ENCODE measurements at regions not wholly inside any gene's neighbourhood (a gene's known extent, or its start where the extent isn't known, plus 50 kb on each side); places are given as distances from the start of the nearest gene placed in this dataset.

DNA sequence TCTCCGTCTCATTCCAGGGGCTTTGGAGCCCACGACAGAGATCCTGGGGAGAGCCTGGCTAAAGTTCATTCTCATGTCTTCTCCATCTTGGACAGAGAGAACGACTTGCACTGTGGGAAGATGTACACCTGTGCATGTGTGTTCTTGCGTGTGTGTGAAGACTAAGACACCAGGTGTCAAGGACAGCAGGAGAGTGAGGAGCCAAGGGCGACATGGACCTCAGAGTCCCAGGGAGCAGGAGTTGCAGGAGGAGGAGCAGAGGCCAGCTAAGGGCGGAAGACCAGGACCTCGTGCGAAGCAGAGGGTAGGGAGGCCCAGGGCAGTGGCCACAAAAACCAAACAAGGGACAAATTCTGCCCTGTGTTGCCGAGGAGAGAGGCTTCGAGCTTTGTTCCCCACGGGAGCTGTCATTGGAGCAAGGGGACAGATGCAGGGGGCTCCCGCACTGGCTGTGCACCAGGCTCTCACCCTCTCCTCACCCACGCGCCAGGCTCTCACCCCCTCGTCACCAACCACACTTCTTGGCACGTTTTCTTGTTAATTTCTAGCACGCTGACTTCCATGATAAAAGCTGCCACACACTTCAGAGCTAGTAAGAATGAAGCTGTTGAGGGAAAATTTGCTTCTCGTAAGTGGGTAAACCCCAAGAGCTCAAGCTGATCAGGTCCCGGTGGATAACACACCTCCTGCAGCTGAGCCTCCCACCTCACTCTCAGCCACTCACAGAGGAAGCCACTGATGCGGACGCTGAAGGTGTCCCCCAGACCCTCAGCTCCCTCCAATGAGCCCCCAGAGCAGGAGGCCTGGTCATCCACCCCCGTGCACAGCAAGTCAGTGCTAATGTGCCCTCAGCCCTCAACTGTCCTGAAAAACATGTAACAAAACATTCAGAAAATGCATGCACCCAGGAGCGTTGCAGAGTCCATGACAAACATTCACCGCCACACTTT, 62.6 kb downstream of the DLL1 start:
- in situ Hi-C loops (cut with HindIII; ENCODE audit: low sequenced_read_pairs) = no loop called here
- no peak overlapping the region for H3K4me3 ChIP-seq (ENCODE audit: low read depth, low read length)
- no peak for DNase-seq (ENCODE audit: low read depth)
- TF ChIP-seq, protein P1, sequence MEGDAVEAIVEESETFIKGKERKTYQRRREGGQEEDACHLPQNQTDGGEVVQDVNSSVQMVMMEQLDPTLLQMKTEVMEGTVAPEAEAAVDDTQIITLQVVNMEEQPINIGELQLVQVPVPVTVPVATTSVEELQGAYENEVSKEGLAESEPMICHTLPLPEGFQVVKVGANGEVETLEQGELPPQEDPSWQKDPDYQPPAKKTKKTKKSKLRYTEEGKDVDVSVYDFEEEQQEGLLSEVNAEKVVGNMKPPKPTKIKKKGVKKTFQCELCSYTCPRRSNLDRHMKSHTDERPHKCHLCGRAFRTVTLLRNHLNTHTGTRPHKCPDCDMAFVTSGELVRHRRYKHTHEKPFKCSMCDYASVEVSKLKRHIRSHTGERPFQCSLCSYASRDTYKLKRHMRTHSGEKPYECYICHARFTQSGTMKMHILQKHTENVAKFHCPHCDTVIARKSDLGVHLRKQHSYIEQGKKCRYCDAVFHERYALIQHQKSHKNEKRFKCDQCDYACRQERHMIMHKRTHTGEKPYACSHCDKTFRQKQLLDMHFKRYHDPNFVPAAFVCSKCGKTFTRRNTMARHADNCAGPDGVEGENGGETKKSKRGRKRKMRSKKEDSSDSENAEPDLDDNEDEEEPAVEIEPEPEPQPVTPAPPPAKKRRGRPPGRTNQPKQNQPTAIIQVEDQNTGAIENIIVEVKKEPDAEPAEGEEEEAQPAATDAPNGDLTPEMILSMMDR (IDR thresholded peaks at IDR 0.05; ENCODE audit: low read depth, low read length, missing control alignments) = no peak

DNA sequence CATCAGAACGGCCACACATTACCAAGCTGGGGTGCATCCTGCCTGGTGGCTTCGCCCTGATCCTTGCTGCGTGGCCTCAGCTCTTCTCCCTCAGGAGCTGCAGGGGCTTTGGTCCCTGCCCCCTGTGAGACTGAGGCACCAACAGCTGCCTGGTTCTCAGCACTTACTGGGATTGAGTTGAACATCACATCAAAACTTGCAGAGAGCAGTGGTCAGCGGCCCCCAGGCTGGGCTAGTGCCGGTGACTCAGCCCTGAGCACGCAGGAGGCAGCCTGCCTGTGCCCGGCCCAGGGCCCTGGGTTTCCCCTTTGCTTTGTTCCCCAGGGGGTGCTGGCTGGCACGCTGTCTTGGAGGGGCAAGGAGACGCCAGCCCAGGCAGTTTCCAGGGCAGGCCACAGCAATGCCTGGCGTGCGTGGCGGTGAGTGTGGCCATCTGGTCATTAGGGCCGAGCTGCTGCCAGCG, 63.3 kb downstream of the DLL1 start:
- TF ChIP-seq, protein P1 (IDR thresholded peaks at IDR 0.05; ENCODE audit: low read depth, low read length, missing control alignments) = no peak
- in situ Hi-C loops (cut with HindIII; ENCODE audit: low sequenced_read_pairs) = no loop called here
- no peak overlapping the region for H3K4me3 ChIP-seq (ENCODE audit: low read depth, low read length)
- DNase-seq (ENCODE audit: low read depth) = no peak

DNA sequence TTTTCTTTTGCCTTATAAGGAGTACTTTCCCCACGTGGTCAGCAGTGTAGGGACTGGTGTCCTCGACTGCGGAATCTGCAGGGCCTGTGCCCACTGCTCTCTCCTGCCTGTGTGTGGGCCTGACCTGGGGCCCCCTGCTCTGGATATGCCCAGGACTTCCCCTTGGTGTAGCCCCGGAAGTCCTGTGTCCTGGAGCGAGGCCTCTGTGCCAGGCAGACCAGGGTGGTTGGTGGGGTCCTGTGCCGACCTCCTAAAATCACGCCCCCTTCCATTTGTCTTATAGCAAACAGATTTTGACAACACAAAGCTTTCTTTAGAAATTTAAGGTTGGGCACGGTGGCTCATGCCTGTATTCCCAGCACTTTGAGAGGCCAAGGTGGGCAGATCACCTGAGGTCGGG, 64.2 kb downstream of the DLL1 start:
- no peak for DNase-seq (ENCODE audit: low read depth)
- no peak overlapping the region for H3K4me3 ChIP-seq (ENCODE audit: low read depth, low read length)
- in situ Hi-C loops (cut with HindIII; ENCODE audit: low sequenced_read_pairs) = no loop called here
- TF ChIP-seq, protein P1 (IDR thresholded peaks at IDR 0.05; ENCODE audit: low read depth, low read length, missing control alignments) = no peak

DNA sequence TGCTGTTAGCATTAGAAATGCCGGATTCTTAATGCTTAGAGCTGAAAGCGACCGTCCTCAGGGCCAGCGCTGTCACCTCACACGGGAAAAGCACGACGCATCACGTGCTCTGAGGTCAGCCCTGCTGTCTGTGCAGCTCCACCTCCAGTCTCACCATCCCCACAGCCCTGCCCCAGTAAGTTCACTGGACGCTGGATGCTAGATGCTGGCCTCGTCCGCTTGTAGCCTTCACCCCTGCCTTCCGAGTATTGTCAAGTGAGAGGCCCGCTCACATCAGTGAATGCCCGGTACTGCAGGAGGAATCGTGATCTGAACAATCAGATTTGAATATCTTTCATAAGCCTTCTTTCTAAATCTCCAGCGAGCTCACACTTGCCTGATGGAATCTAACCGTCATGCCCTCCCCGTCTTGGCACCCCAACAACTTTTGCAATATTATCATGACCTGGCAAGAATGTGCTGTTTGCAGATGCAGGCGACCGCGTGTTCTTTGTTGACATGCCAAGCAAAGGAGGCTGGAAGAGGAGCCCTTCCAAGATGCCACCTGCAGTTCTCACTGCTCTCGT, 64.9 kb downstream of the DLL1 start:
- TF ChIP-seq, protein P1 (IDR thresholded peaks at IDR 0.05; ENCODE audit: low read depth, low read length, missing control alignments) = no peak
- H3K4me3 ChIP-seq (ENCODE audit: low read depth, low read length) = no peak overlapping the region
- no peak for DNase-seq (ENCODE audit: low read depth)
- in situ Hi-C loops (cut with HindIII; ENCODE audit: low sequenced_read_pairs) = no loop called here

DNA sequence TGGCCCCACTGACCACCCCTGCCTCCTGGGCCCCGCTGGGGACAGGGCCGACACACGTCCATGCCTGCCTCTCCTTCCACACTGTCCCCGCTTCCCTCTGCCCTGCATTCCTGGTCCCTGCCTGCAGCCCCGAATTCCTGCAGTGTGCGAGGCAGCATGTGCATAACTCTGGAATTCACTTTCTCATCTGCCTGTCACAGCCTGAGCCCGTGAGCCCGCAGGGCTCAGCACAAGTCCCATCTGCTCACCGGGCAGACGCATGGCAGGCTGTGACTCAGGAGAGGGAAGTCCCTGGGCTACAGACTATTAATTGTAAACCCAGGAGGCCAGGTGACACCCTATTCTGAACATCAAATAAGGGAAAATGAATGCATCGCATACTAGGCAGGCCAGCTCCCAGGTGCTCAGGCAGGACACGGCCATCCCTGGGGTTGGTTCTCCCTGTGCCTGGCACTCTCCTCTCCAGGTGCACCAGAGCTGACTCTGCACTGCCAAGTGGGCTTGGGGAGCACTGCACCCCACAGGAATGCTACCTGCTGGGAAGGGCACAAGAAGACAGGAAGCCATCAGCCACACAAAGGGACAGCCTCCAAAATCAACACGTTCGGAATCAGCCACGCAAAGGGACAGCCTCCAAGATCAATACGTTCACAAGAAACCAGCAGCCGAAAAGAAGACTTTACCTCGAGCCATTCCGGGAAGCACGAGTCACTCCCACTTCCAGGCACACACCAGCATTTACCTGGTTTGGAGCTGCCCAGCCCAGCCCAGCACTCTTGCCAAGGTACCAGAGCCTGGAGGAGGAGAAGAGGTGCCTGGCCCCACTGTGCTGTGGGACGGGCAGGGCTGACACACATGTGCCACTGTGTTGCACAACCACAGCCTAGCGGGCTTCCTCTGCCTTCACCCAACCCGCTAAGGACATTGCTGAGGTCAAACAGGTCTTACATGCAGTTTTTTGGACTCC, 65.9 kb downstream of the DLL1 start:
- H3K4me3 ChIP-seq (ENCODE audit: low read depth, low read length) = no peak overlapping the region
- no peak for DNase-seq (ENCODE audit: low read depth)
- in situ Hi-C loops (cut with HindIII; ENCODE audit: low sequenced_read_pairs) = no loop called here
- TF ChIP-seq, protein P1 (IDR thresholded peaks at IDR 0.05; ENCODE audit: low read depth, low read length, missing control alignments) = no peak

All from astrocyte of the cerebellum (primary cell).